ENCODE measurements at regions not wholly inside any gene's neighbourhood (a gene's known extent, or its start where the extent isn't known, plus 50 kb on each side); places are given as distances from the start of the nearest gene placed in this dataset.

DNA sequence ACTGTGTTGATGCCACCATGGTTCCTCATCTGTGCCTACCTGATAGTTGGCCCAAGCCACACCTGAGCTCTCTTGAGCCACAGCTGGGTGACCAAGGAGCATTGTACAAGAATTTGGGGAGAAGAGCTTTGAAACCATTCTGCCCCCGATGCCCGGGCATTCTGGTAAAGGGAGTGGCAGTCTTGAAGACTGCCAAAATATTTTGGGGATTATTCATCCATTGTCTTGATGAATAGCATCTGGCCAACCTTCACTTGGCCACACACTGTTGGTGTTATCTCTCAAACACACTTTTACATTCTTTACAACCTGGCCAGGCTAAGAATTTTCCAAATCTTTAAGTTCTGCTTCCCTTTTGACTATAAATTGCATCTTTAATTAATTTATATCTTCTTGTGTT is 113.1 kb upstream of the PCBD1 start:
- H2AFZ ChIP-seq (ENCODE audit: low read depth, low read length, poor library complexity, severe bottlenecking): no peak overlapping the region
- no peaks in the 10 kb centered on the region for H4K20me1 ChIP-seq (ENCODE audit: insufficient read depth)
- peak; percentile 42; the same call in 1 of the 2 replicates for ATAC-seq
- H3K4me2 ChIP-seq (ENCODE audit: low read length): peak overlapping the region; percentile 31
- H3K9me3 ChIP-seq (ENCODE audit: control insufficient read depth in 1 of 2, insufficient read depth in 1 of 2, low read depth in 1 of 2, low read length in 2 of 2): no peaks in the 10 kb centered on the region
- TF ChIP-seq FOSL1 (IDR thresholded peaks at IDR 0.05; ENCODE audit: low read depth) (no peak), ELF1 (IDR thresholded peaks at IDR 0.05; ENCODE audit: borderline replicate concordance, low read depth) (no peak), POLR2A (IDR thresholded peaks at IDR 0.05; ENCODE audit: borderline replicate concordance, extremely low read depth, insufficient read depth, insufficient read length) (no peak), ZFX (IDR thresholded peaks at IDR 0.05) (no peak), RAD21 (IDR thresholded peaks at IDR 0.05; ENCODE audit: low read depth) (no peak), SRF (IDR thresholded peaks at IDR 0.05; ENCODE audit: low read depth) (no peak), ZNF274 (IDR thresholded peaks at IDR 0.05; ENCODE audit: low read depth, low read length) (no peak), CBX3 (IDR thresholded peaks at IDR 0.05; ENCODE audit: low read depth) (no peak)
- TF ChIP-seq, protein P1, sequence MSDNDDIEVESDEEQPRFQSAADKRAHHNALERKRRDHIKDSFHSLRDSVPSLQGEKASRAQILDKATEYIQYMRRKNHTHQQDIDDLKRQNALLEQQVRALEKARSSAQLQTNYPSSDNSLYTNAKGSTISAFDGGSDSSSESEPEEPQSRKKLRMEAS (IDR thresholded peaks at IDR 0.05): no peak
- no peak for DNase-seq (ENCODE audit: low read depth, low spot score)
- H3K9ac ChIP-seq (ENCODE audit: low read length): no peak overlapping the region
- H3K4me1 ChIP-seq (ENCODE audit: control insufficient read depth in 1 of 2, insufficient read depth in 2 of 2, low read length in 2 of 2): peaks cover 0 to 6% of the 10 kb centered on the region in 2 experiments; a peak in 2 of 4 replicates
- H3K27ac ChIP-seq (ENCODE audit: low read depth, low read length): no peak overlapping the region
- RAD21 ChIA-PET (ENCODE audit: low non-redundant PET in 1 of 2, low total read pairs in 2 of 2, uncharacterized antibody in 2 of 2, unreplicated experiment in 2 of 2): no interaction called here
- intact Hi-C loops (cut with micrococcal nuclease): no loop called here
- CTCF ChIA-PET: no interaction called here
- no peak overlapping the region for H3K4me3 ChIP-seq (replicated peaks in 1 of 2; ENCODE audit: low read depth in 1 of 2, low read length in 2 of 2)
- POLR2A ChIA-PET: no interaction called here
- no peaks in the 10 kb centered on the region for H3K36me3 ChIP-seq (ENCODE audit: control insufficient read depth in 1 of 2, insufficient read depth in 2 of 2, low read length in 2 of 2)
- no TSS peak for BruUV-seq (replicated peaks)
- no peaks in the 10 kb centered on the region for H3K9me2 ChIP-seq (ENCODE audit: insufficient read depth)
- H3K79me2 ChIP-seq (ENCODE audit: insufficient read depth, low read length): no peaks in the 10 kb centered on the region
- no peaks in the 10 kb centered on the region for H3K27me3 ChIP-seq (ENCODE audit: insufficient read depth, low read length)

DNA sequence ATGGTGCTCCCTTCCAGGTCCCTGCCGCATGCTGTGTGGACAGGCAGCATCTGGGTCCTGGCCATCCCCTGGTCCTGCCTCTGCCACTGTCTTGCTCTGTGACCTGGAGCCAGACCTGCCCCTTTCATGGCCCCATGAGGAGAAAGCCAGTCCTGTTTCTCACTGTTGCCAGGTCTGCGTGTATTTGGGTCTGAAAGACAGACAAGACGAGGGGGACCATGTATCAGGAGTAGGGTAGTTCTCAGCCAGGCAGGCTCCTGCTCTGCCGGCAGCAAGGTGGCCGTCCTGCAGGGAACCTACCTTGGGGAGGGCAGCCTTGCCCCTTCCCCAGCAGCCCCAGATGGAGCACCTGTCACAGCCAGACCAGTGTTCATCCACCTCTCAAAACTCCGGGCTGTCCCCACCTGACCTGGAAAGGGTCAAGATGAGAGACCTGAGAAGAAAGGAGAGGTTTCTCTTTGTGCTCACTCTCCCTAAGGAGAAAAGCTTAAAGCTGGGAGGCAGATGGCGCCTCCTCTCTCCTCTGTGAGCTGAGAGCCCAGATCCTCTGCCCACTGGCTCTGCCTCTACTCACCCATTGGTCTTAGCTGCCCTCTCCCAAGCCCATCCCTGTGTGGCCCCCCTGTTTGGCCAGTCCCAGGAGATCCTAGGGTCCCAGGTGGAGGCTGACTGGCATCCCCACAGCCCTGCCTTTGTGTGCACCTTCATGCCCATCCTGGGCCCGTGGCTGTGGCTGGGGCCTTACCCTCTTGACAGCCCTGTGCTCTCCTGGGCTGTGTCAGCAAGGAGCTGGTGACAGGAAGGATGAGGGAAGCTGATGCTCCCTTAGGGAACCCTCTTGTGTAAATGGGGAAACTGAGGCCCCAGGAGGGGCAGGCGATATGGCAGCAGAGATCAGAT is 116.1 kb upstream of the PCBD1 start:
- Histone ChIP-seq H3K4me2 (ENCODE audit: low read length) (no peak overlapping the region), H3K4me3 (replicated peaks in 1 of 2; ENCODE audit: low read depth in 1 of 2, low read length in 2 of 2) (no peak overlapping the region), H3K9ac (ENCODE audit: low read length) (no peak overlapping the region), H3K27ac (ENCODE audit: low read depth, low read length) (no peak overlapping the region), H3K36me3 (ENCODE audit: control insufficient read depth in 1 of 2, insufficient read depth in 2 of 2, low read length in 2 of 2) (no peaks in the 10 kb centered on the region), H3K9me2 (ENCODE audit: insufficient read depth) (no peaks in the 10 kb centered on the region), H3K9me3 (ENCODE audit: control insufficient read depth in 1 of 2, insufficient read depth in 1 of 2, low read depth in 1 of 2, low read length in 2 of 2) (no peaks in the 10 kb centered on the region), H2AFZ (ENCODE audit: low read depth, low read length, poor library complexity, severe bottlenecking) (no peak overlapping the region), H4K20me1 (ENCODE audit: insufficient read depth) (no peaks in the 10 kb centered on the region), H3K79me2 (ENCODE audit: insufficient read depth, low read length) (no peaks in the 10 kb centered on the region), H3K4me1 (ENCODE audit: control insufficient read depth in 1 of 2, insufficient read depth in 2 of 2, low read length in 2 of 2) (peaks cover 0 to 6% of the 10 kb centered on the region in 2 experiments; a peak in 2 of 4 replicates), H3K27me3 (ENCODE audit: insufficient read depth, low read length) (0 out of 2 replicates have a peak, but pooled peaks cover 8% of the 10 kb centered on the region)
- no TSS peak for BruUV-seq (replicated peaks)
- ChIA-PET RAD21 (ENCODE audit: low non-redundant PET in 1 of 2, low total read pairs in 2 of 2, uncharacterized antibody in 2 of 2, unreplicated experiment in 2 of 2) (no interaction called here), CTCF (no interaction called here), POLR2A (no interaction called here)
- TF ChIP-seq, protein P2, sequence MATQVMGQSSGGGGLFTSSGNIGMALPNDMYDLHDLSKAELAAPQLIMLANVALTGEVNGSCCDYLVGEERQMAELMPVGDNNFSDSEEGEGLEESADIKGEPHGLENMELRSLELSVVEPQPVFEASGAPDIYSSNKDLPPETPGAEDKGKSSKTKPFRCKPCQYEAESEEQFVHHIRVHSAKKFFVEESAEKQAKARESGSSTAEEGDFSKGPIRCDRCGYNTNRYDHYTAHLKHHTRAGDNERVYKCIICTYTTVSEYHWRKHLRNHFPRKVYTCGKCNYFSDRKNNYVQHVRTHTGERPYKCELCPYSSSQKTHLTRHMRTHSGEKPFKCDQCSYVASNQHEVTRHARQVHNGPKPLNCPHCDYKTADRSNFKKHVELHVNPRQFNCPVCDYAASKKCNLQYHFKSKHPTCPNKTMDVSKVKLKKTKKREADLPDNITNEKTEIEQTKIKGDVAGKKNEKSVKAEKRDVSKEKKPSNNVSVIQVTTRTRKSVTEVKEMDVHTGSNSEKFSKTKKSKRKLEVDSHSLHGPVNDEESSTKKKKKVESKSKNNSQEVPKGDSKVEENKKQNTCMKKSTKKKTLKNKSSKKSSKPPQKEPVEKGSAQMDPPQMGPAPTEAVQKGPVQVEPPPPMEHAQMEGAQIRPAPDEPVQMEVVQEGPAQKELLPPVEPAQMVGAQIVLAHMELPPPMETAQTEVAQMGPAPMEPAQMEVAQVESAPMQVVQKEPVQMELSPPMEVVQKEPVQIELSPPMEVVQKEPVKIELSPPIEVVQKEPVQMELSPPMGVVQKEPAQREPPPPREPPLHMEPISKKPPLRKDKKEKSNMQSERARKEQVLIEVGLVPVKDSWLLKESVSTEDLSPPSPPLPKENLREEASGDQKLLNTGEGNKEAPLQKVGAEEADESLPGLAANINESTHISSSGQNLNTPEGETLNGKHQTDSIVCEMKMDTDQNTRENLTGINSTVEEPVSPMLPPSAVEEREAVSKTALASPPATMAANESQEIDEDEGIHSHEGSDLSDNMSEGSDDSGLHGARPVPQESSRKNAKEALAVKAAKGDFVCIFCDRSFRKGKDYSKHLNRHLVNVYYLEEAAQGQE (IDR thresholded peaks at IDR 0.05; ENCODE audit: low read depth): no peak
- no peak for TF ChIP-seq TCF7L2 (IDR thresholded peaks at IDR 0.05; ENCODE audit: borderline replicate concordance, extremely low read depth, insufficient read depth, insufficient read length)
- no peak for TF ChIP-seq CBX3 (IDR thresholded peaks at IDR 0.05; ENCODE audit: low read depth)
- TF ChIP-seq, protein P3, sequence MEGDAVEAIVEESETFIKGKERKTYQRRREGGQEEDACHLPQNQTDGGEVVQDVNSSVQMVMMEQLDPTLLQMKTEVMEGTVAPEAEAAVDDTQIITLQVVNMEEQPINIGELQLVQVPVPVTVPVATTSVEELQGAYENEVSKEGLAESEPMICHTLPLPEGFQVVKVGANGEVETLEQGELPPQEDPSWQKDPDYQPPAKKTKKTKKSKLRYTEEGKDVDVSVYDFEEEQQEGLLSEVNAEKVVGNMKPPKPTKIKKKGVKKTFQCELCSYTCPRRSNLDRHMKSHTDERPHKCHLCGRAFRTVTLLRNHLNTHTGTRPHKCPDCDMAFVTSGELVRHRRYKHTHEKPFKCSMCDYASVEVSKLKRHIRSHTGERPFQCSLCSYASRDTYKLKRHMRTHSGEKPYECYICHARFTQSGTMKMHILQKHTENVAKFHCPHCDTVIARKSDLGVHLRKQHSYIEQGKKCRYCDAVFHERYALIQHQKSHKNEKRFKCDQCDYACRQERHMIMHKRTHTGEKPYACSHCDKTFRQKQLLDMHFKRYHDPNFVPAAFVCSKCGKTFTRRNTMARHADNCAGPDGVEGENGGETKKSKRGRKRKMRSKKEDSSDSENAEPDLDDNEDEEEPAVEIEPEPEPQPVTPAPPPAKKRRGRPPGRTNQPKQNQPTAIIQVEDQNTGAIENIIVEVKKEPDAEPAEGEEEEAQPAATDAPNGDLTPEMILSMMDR (IDR thresholded peaks at IDR 0.05 in 2 of 3, conservative IDR thresholded peaks at IDR 0.05 in 1 of 3; ENCODE audit: borderline replicate concordance in 1 of 3, insufficient read depth in 1 of 3, low read depth in 2 of 3, low read length in 2 of 3): no peak
- no peak for TF ChIP-seq SP1 (IDR thresholded peaks at IDR 0.05; ENCODE audit: low read depth)
- no peak for TF ChIP-seq EGR1 (IDR thresholded peaks at IDR 0.05; ENCODE audit: low read depth)
- no peak for TF ChIP-seq RAD21 (IDR thresholded peaks at IDR 0.05; ENCODE audit: low read depth)
- TF ChIP-seq EZH2 (IDR thresholded peaks at IDR 0.05): no peak
- TF ChIP-seq ZFX (IDR thresholded peaks at IDR 0.05): no peak
- intact Hi-C loops (cut with micrococcal nuclease): no loop called here
- ATAC-seq: no peak
- DNase-seq (ENCODE audit: low read depth, low spot score): no peak

Measured in HCT116 (cell line).